Thyroid gland (tissue), 4 donors: ENCODE measurements at regions not wholly inside any gene's neighbourhood (a gene's known extent, or its start where the extent isn't known, plus 50 kb on each side); places are given as distances from the start of the nearest gene placed in this dataset.

Source experiments
- DNase-seq, 2 donors: peaks; one replicate each; pipeline ENCODE4 v3.0.0-alpha.2; 2019
- H3K27ac ChIP-seq, 3 donors: fragments of 200-600 bp; sonication (generic); 1 replicate in 2 of 3; 2 replicates in 1 of 3; pipeline ENCODE4 v1.5.1; 2016 to 2019; ENCODE audit warnings: mild to moderate bottlenecking in 1 of 3, moderate library complexity in 1 of 3
- H3K27me3 ChIP-seq: fragments of 200-600 bp; sonication (generic); one replicate; pipeline ENCODE4 v1.5.1; 2019
- H3K36me3 ChIP-seq, 2 donors: fragments of 200-600 bp; sonication (generic); one replicate each; pipeline ENCODE4 v1.5.1; 2016 to 2019
- H3K4me1 ChIP-seq, 2 donors: fragments of 200-600 bp; sonication (generic); one replicate each; pipeline ENCODE4 v1.5.1; 2017 to 2019
- H3K4me3 ChIP-seq, 3 donors: fragments of 200-600 bp; sonication (generic); replicated peaks in 1 of 3; 1 replicate in 2 of 3; 2 replicates in 1 of 3; pipeline ENCODE4 v1.5.1; 2016; ENCODE audit warnings: mild to moderate bottlenecking in 1 of 3
- H3K9me3 ChIP-seq: fragments of 200-600 bp; sonication (generic); one replicate; pipeline ENCODE4 v1.5.1; 2017
- POLR2A ChIP-seq, 2 donors: fragments of 450-650 bp; IDR thresholded peaks; one replicate each; pipeline ENCODE4 v1.6.1; 2017; ENCODE audit warnings: antibody characterized with exemption in 2 of 2, mild to moderate bottlenecking in 2 of 2, moderate library complexity in 1 of 2
- WGBS, 2 donors: methylation state at CpG; one replicate each; pipeline ENCODE4 v1.1.5; 2017; 5-methylcytosine and 5-hydroxymethylcytosine counted together
- intact Hi-C: fragments of 100-400 bp; cut with DNase I; formaldehyde crosslinking; loops from one replicate; pipeline ENCODE4 v1.15.1; 2023
- TF ChIP-seq, protein P1 (sequence below), 6 experiments: fragments of 200-600 bp in 3 of 6; fragments of 450-650 bp in 3 of 6; sonication (generic) in 3 of 6; IDR thresholded peaks; one replicate each; pipeline ENCODE4 v1.5.1; 2016 to 2019; ENCODE audit warnings: antibody characterized with exemption in 6 of 6, mild to moderate bottlenecking in 2 of 6, inconsistent platforms in 1 of 6, moderate library complexity in 1 of 6

DNA sequence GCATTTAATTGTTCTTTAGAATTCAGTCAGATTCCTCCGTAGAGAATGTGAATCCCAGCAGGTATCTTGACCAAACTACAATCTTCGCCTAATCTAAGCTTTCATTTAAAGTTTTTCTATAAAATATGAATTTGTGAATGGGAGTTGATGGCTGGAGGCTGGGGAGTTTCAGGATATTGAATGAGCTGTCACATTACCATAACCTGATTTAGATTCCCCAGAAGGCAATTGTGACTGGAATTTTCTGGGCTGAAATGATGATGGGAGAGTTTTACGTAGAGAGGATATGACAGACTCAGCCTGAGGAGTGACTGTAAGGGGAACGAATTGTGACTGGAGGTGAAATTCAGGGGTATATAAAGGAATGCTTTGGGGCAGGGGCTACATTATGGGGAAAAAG is 411.7 kb upstream of the FZD8 start:
- Histone ChIP-seq H3K9me3 (no peaks in the 10 kb centered on the region), H3K4me3 (no peak overlapping the region), H3K27ac (no peak overlapping the region), H3K4me1 (no peaks in the 10 kb centered on the region), H3K27me3 (no peaks in the 10 kb centered on the region), H3K36me3 (no peaks in the 10 kb centered on the region)
- no peak for DNase-seq
- WGBS, 2 donors, result 95 to 96% methylated on average over 4 of the region's 4 CpGs
- no peak for TF ChIP-seq POLR2A (IDR thresholded peaks at IDR 0.05)
- TF ChIP-seq, protein P1, sequence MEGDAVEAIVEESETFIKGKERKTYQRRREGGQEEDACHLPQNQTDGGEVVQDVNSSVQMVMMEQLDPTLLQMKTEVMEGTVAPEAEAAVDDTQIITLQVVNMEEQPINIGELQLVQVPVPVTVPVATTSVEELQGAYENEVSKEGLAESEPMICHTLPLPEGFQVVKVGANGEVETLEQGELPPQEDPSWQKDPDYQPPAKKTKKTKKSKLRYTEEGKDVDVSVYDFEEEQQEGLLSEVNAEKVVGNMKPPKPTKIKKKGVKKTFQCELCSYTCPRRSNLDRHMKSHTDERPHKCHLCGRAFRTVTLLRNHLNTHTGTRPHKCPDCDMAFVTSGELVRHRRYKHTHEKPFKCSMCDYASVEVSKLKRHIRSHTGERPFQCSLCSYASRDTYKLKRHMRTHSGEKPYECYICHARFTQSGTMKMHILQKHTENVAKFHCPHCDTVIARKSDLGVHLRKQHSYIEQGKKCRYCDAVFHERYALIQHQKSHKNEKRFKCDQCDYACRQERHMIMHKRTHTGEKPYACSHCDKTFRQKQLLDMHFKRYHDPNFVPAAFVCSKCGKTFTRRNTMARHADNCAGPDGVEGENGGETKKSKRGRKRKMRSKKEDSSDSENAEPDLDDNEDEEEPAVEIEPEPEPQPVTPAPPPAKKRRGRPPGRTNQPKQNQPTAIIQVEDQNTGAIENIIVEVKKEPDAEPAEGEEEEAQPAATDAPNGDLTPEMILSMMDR (IDR thresholded peaks at IDR 0.05), result no peak
- intact Hi-C loops, result no loop called here

DNA sequence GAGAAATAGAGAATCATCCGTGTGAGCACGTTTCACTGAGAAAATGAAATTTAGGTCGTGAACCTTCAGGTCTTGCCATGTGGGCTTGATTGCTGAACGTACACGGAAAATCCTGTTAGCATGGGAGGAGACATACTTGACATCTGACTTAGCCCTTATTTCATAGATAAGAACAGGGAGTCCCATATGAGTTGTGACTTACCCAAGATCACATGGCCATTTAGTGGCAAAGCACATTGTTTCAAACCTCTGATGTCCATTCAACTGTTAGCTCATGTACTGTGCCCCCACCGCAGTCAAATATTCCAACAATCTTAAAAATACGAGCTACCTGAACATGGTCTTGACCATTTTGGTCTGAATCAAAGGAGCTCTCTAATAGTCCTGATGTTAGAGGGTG is 411.2 kb upstream of the FZD8 start:
- H3K4me3 ChIP-seq, result no peak overlapping the region
- H3K27me3 ChIP-seq, result no peaks in the 10 kb centered on the region
- WGBS, 2 donors, result 93 to 95% methylated on average over 7 of the region's 7 CpGs
- DNase-seq, result no peak
- no peaks in the 10 kb centered on the region for H3K9me3 ChIP-seq
- no peaks in the 10 kb centered on the region for H3K4me1 ChIP-seq
- intact Hi-C loops, result no loop called here
- H3K36me3 ChIP-seq, result no peaks in the 10 kb centered on the region
- H3K27ac ChIP-seq, result no peak overlapping the region
- TF ChIP-seq, protein P1 (IDR thresholded peaks at IDR 0.05), result no peak
- TF ChIP-seq POLR2A (IDR thresholded peaks at IDR 0.05), result no peak

DNA sequence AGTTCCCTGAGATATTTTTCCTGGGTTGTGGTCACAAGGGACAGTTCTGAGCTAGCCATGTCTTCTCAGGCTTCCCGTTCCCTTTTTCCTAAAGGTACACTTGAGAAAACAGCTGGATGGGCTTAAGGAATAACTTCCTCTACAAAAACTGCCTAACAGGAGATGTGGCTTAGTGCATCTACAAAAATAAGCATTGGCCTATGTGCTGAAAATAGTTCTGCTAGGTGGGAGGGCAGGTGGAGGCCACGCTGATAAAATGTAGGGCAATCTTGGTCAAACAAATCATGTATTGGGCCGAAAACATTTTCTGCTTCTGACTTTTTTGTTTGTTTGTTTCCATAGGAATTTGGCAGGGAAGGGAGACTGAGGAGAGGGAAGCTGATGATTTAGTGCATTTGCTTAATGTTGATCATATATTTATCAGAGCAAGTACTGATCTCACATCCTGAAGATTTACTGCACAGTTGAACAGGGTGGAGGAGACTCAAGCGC is 409.4 kb upstream of the FZD8 start:
- Histone ChIP-seq H3K4me3 (no peak overlapping the region), H3K4me1 (no peaks in the 10 kb centered on the region), H3K27me3 (no peaks in the 10 kb centered on the region), H3K27ac (no peak overlapping the region), H3K9me3 (no peaks in the 10 kb centered on the region), H3K36me3 (no peaks in the 10 kb centered on the region)
- 77 to 84% methylated on average over 4 of the region's 4 CpGs for WGBS, 2 donors
- no peak for DNase-seq
- intact Hi-C loops, result no loop called here
- TF ChIP-seq POLR2A (IDR thresholded peaks at IDR 0.05), result no peak
- TF ChIP-seq, protein P1 (IDR thresholded peaks at IDR 0.05), result no peak

DNA sequence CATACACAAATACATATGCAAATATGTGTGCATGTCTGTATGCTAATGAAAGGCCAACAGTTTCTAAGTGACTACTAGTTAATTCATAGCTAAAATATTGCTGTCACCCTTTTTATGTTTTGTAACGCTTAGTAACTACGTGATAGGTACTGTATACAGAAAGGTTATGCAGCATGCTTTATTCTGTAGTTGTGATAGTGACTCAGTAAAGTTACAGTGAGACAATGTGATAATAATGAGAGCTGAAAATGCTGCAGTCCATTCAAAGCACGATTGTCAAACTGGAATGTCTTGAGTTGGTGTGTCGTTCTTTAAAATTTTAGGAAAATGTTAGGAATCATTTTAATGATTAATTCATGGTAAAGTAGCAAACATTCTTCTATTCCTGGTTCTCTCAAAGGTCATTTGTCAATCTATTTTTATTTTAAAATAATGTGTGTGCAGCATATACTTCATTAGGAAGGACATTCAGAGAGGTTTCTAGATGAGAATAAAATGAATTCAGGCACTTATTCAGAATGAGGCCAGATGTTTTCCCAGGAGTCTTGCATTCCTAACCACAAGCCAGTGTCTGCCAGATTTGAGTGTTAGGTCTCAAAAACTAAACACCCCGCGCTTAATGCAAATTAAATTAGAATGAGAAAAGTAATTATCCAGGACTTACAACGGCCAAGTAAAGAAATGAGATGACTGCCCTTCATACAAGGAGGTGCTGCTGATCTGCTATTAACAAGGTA is 408.8 kb upstream of the FZD8 start:
- no peak overlapping the region for H3K27ac ChIP-seq
- H3K27me3 ChIP-seq, result no peaks in the 10 kb centered on the region
- H3K4me1 ChIP-seq, result no peaks in the 10 kb centered on the region
- intact Hi-C loops, result no loop called here
- TF ChIP-seq, protein P1 (IDR thresholded peaks at IDR 0.05), result no peak
- no peak for TF ChIP-seq POLR2A (IDR thresholded peaks at IDR 0.05)
- no peaks in the 10 kb centered on the region for H3K36me3 ChIP-seq
- no peak for DNase-seq
- no peak overlapping the region for H3K4me3 ChIP-seq
- no peaks in the 10 kb centered on the region for H3K9me3 ChIP-seq
- whole genome bisulfite sequencing, 2 donors, result 73 to 80% methylated on average over 7 of the region's 7 CpGs

DNA sequence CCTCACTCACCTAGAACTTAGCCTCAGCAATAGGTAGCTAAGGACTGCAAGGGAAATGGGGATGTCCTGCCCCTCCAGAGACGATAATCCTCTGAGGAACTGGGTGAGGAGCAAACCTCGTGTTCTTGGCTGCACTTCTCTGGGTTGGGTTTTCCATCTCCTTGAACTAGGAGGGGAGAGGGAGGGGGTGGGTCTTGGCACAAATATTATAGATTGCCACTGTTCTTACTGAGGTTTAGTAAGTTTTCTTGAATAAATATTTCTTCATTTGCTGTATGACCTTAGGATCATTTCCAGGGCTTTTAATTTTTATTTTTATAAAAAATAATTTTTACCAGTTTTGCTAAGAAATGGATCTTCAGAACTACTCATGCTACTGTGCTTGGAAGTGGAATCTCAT is 406.7 kb upstream of the FZD8 start:
- Histone ChIP-seq H3K27me3 (no peaks in the 10 kb centered on the region), H3K9me3 (no peaks in the 10 kb centered on the region), H3K4me1 (no peaks in the 10 kb centered on the region), H3K27ac (no peak overlapping the region), H3K36me3 (no peaks in the 10 kb centered on the region), H3K4me3 (no peak overlapping the region)
- WGBS, 2 donors, result 79 to 81% methylated on average over 2 of the region's 2 CpGs
- no peak for DNase-seq
- TF ChIP-seq, protein P1 (IDR thresholded peaks at IDR 0.05), result no peak
- TF ChIP-seq POLR2A (IDR thresholded peaks at IDR 0.05), result no peak
- intact Hi-C loops, result no loop called here
